IPS-18c (cell line): ENCODE measurements at regions not wholly inside any gene's neighbourhood (a gene's known extent, or its start where the extent isn't known, plus 50 kb on each side); places are given as distances from the start of the nearest gene placed in this dataset.

Experiments
- H3K4me3 ChIP-seq: 2 replicates; pipeline ENCODE4 v1.7.0; 2013; ENCODE audit warnings: low read depth, mild to moderate bottlenecking, low read length, moderate library complexity; ENCODE audit not compliant: insufficient read depth
- H3K9me3 ChIP-seq: one replicate; pipeline ENCODE4 v1.6.1; 2013; ENCODE audit warnings: mild to moderate bottlenecking, low read length, moderate library complexity; ENCODE audit not compliant: control insufficient read depth, insufficient read depth

- Histone ChIP-seq H3K9me3 (no peaks in the 10 kb centered on the region), H3K4me3 (no peak overlapping the region)
Observed at GRCh38 chr2:146481629-146482028, 1363.2 kb upstream of the ACVR2A start.

- Histone ChIP-seq H3K9me3 (no peaks in the 10 kb centered on the region), H3K4me3 (no peak overlapping the region)
Observed at GRCh38 chr2:146477383-146477782, 1367.4 kb upstream of the ACVR2A start.

GRCh38 chr2:146468578-146468977, 1376.3 kb upstream of the ACVR2A start:
- no peak overlapping the region for H3K4me3 ChIP-seq
- no peaks in the 10 kb centered on the region for H3K9me3 ChIP-seq

GRCh38 chr2:146467425-146467824, 1377.4 kb upstream of the ACVR2A start:
- H3K4me3 ChIP-seq, result no peak overlapping the region
- no peaks in the 10 kb centered on the region for H3K9me3 ChIP-seq

GRCh38 chr2:146465460-146465859, 1379.4 kb upstream of the ACVR2A start:
- Histone ChIP-seq H3K4me3 (no peak overlapping the region), H3K9me3 (no peaks in the 10 kb centered on the region)

- H3K9me3 ChIP-seq, result peaks cover 4% of the 10 kb centered on the region
Observed at GRCh38 chr2:146461068-146461467, 1383.8 kb upstream of the ACVR2A start.

GRCh38 chr2:146458585-146458984, 1386.2 kb upstream of the ACVR2A start:
- H3K4me3 ChIP-seq, result no peak overlapping the region
- peaks cover 4% of the 10 kb centered on the region for H3K9me3 ChIP-seq

More at GRCh38 chr2:146461068-146461467, 1383.8 kb upstream of the ACVR2A start:
- no peak overlapping the region for H3K4me3 ChIP-seq

- Histone ChIP-seq H3K9me3 (peaks cover 4% of the 10 kb centered on the region), H3K4me3 (no peak overlapping the region)
Observed at GRCh38 chr2:146457221-146457620, 1387.6 kb upstream of the ACVR2A start.

- Histone ChIP-seq H3K4me3 (no peak overlapping the region), H3K9me3 (peaks cover 4% of the 10 kb centered on the region)
Observed at GRCh38 chr2:146455325-146455724, 1389.5 kb upstream of the ACVR2A start.

GRCh38 chr2:146451972-146452371, 1392.9 kb upstream of the ACVR2A start:
- Histone ChIP-seq H3K4me3 (no peak overlapping the region), H3K9me3 (no peaks in the 10 kb centered on the region)

GRCh38 chr2:146450131-146450530, 1394.7 kb upstream of the ACVR2A start:
- Histone ChIP-seq H3K4me3 (no peak overlapping the region), H3K9me3 (no peaks in the 10 kb centered on the region)

GRCh38 chr2:146444987-146445386, 1399.8 kb upstream of the ACVR2A start:
- H3K4me3 ChIP-seq, result no peak overlapping the region
- no peaks in the 10 kb centered on the region for H3K9me3 ChIP-seq

GRCh38 chr2:146444085-146444484, 1400.7 kb upstream of the ACVR2A start:
- Histone ChIP-seq H3K9me3 (no peaks in the 10 kb centered on the region), H3K4me3 (no peak overlapping the region)

- Histone ChIP-seq H3K9me3 (no peaks in the 10 kb centered on the region), H3K4me3 (no peak overlapping the region)
Observed at GRCh38 chr2:146438246-146438645, 1406.6 kb upstream of the ACVR2A start.

GRCh38 chr2:146437712-146438111, 1407.1 kb upstream of the ACVR2A start:
- H3K9me3 ChIP-seq, result no peaks in the 10 kb centered on the region
- no peak overlapping the region for H3K4me3 ChIP-seq

GRCh38 chr2:146433116-146433875, 1411.5 kb upstream of the ACVR2A start:
- Histone ChIP-seq H3K4me3 (no peak overlapping the region), H3K9me3 (no peaks in the 10 kb centered on the region)

- no peak overlapping the region for H3K4me3 ChIP-seq
Observed at GRCh38 chr2:146429366-146429765, 1415.5 kb upstream of the ACVR2A start.

GRCh38 chr2:146417942-146418341, 1426.9 kb upstream of the ACVR2A start:
- H3K9me3 ChIP-seq, result no peaks in the 10 kb centered on the region

More at GRCh38 chr2:146429366-146429765, 1415.5 kb upstream of the ACVR2A start:
- H3K9me3 ChIP-seq, result no peaks in the 10 kb centered on the region

GRCh38 chr2:146415291-146415690, 1429.5 kb upstream of the ACVR2A start:
- Histone ChIP-seq H3K4me3 (no peak overlapping the region), H3K9me3 (no peaks in the 10 kb centered on the region)

More at GRCh38 chr2:146417942-146418341, 1426.9 kb upstream of the ACVR2A start:
- H3K4me3 ChIP-seq, result no peak overlapping the region
